Adrenal gland (tissue), 5 donors: ENCODE measurements at regions not wholly inside any gene's neighbourhood (a gene's known extent, or its start where the extent isn't known, plus 50 kb on each side); places are given as distances from the start of the nearest gene placed in this dataset.

Experiments used
- CTCF ChIP-seq, 6 experiments: fragments of 450-650 bp in 4 of 6; fragments of 200-600 bp in 2 of 6; sonication (generic) in 1 of 6; IDR thresholded peaks; 1 replicate in 5 of 6; 2 replicates in 1 of 6; pipeline versions ENCODE4 v1.5.1 to v1.8.0; 2016 to 2021; ENCODE audit warnings: antibody characterized with exemption in 6 of 6, mild to moderate bottlenecking in 2 of 6, moderate library complexity in 1 of 6
- POLR2A ChIP-seq, 2 donors: fragments of 450-650 bp; IDR thresholded peaks; one replicate each; pipeline ENCODE4 v1.6.1; 2017; ENCODE audit warnings: antibody characterized with exemption in 2 of 2, mild to moderate bottlenecking in 2 of 2, moderate library complexity in 1 of 2
- donor health status: DM: no; HTN: no; CAD: no.

- TF ChIP-seq CTCF (IDR thresholded peaks at IDR 0.05) (no peak), POLR2A (IDR thresholded peaks at IDR 0.05) (no peak)
Measured at GRCh38 chr1:94721240-94721639, 98.9 kb upstream of the SLC44A3 start.
